HAP-1 (cell line): ENCODE measurements at regions not wholly inside any gene's neighbourhood (a gene's known extent, or its start where the extent isn't known, plus 50 kb on each side); places are given as distances from the start of the nearest gene placed in this dataset.

Experiments
- DNase-seq, 2 experiments: peaks; one replicate each; pipeline ENCODE4 v3.0.0-alpha.2; 2016 to 2020; ENCODE audit warnings: low spot score in 2 of 2
- H3K27me3 ChIP-seq: fragments of 250-450 bp; sonication (Bioruptor Pico); 2 replicates; pipeline ENCODE4 v1.5.1; 2020; ENCODE audit warnings: low read depth, mild to moderate bottlenecking, moderate library complexity
- H3K36me3 ChIP-seq: fragments of 250-450 bp; sonication (Bioruptor Pico); replicated peaks from 2 replicates; pipeline ENCODE4 v1.5.1; 2020; ENCODE audit warnings: mild to moderate bottlenecking
- H3K4me1 ChIP-seq: fragments of 250-450 bp; sonication (Bioruptor Pico); 2 replicates; pipeline ENCODE4 v1.5.1; 2020; ENCODE audit warnings: mild to moderate bottlenecking
- H3K4me3 ChIP-seq: fragments of 250-450 bp; sonication (Bioruptor Pico); 2 replicates; pipeline ENCODE4 v1.5.1; 2020; ENCODE audit warnings: mild to moderate bottlenecking, moderate library complexity
- H3K9me3 ChIP-seq: fragments of 250-450 bp; sonication (Bioruptor Pico); 2 replicates; pipeline ENCODE4 v1.5.1; 2020; ENCODE audit warnings: mild to moderate bottlenecking, moderate library complexity
- in situ Hi-C: fragments of 300-500 bp; cut with MboI; formaldehyde crosslinking; loops from 3 replicates; pipeline ENCODE4 v1.14.3; 2020; ENCODE audit warnings: low sequenced_read_pairs, inconsistent platforms, mixed read lengths

GRCh38 chr1:81424816-81425215, 375.9 kb upstream of the ADGRL2 start:
- Histone ChIP-seq H3K4me1 (no peaks in the 10 kb centered on the region), H3K9me3 (no peaks in the 10 kb centered on the region), H3K4me3 (no peak overlapping the region), H3K36me3 (no peaks in the 10 kb centered on the region), H3K27me3 (no peaks in the 10 kb centered on the region)
- no peak for DNase-seq
- in situ Hi-C loops = no loop called here

- in situ Hi-C loops = no loop called here
These were observed 376.7 kb upstream of the ADGRL2 start for GRCh38 chr1:81424061-81424460.

GRCh38 chr1:81420760-81421159, 380.0 kb upstream of the ADGRL2 start:
- no peaks in the 10 kb centered on the region for H3K27me3 ChIP-seq
- no peaks in the 10 kb centered on the region for H3K36me3 ChIP-seq
- DNase-seq = no peak
- H3K4me3 ChIP-seq = no peak overlapping the region
- no peaks in the 10 kb centered on the region for H3K4me1 ChIP-seq
- in situ Hi-C loops = no loop called here
- H3K9me3 ChIP-seq = no peaks in the 10 kb centered on the region

More at GRCh38 chr1:81424061-81424460, 376.7 kb upstream of the ADGRL2 start:
- no peaks in the 10 kb centered on the region for H3K4me1 ChIP-seq
- DNase-seq = no peak
- H3K4me3 ChIP-seq = no peak overlapping the region
- H3K9me3 ChIP-seq = no peaks in the 10 kb centered on the region
- no peaks in the 10 kb centered on the region for H3K27me3 ChIP-seq
- no peaks in the 10 kb centered on the region for H3K36me3 ChIP-seq

GRCh38 chr1:81414488-81415015, 386.2 kb upstream of the ADGRL2 start:
- Histone ChIP-seq H3K4me1 (peaks cover 11% of the 10 kb centered on the region), H3K4me3 (no peak overlapping the region), H3K9me3 (no peaks in the 10 kb centered on the region), H3K36me3 (no peaks in the 10 kb centered on the region), H3K27me3 (no peaks in the 10 kb centered on the region)
- peak; percentile 76 to 89 for DNase-seq
- in situ Hi-C loops = loop anchor here (10.0 kb wide), 1 partner anchor 130 kb away; no protein-coding TSS in a partner anchor

- Histone ChIP-seq H3K36me3 (no peaks in the 10 kb centered on the region), H3K9me3 (no peaks in the 10 kb centered on the region), H3K4me3 (no peak overlapping the region), H3K4me1 (peaks cover 21% of the 10 kb centered on the region), H3K27me3 (no peaks in the 10 kb centered on the region)
- in situ Hi-C loops = loop anchor here (10.0 kb wide), 1 partner anchor 132 kb away; no protein-coding TSS in a partner anchor
- no peak for DNase-seq
These were observed 387.8 kb upstream of the ADGRL2 start for GRCh38 chr1:81412954-81413353.

GRCh38 chr1:81410941-81411340, 389.8 kb upstream of the ADGRL2 start:
- H3K4me3 ChIP-seq = no peak overlapping the region
- peaks cover 36% of the 10 kb centered on the region for H3K4me1 ChIP-seq
- H3K36me3 ChIP-seq = no peaks in the 10 kb centered on the region
- no peaks in the 10 kb centered on the region for H3K9me3 ChIP-seq
- DNase-seq = no peak
- in situ Hi-C loops = loop anchor here (10.0 kb wide), 1 partner anchor 134 kb away; no protein-coding TSS in a partner anchor
- no peaks in the 10 kb centered on the region for H3K27me3 ChIP-seq

- Histone ChIP-seq H3K4me3 (no peak overlapping the region), H3K27me3 (no peaks in the 10 kb centered on the region), H3K36me3 (no peaks in the 10 kb centered on the region), H3K9me3 (no peaks in the 10 kb centered on the region), H3K4me1 (peaks cover 36% of the 10 kb centered on the region)
- DNase-seq = no peak
- in situ Hi-C loops = loop anchor here (10.0 kb wide), 1 partner anchor 134 kb away; no protein-coding TSS in a partner anchor
These were observed 390.4 kb upstream of the ADGRL2 start for GRCh38 chr1:81410351-81410750.

GRCh38 chr1:81409780-81410274, 390.9 kb upstream of the ADGRL2 start:
- Histone ChIP-seq H3K36me3 (no peaks in the 10 kb centered on the region), H3K9me3 (no peaks in the 10 kb centered on the region), H3K4me1 (peaks cover 35% of the 10 kb centered on the region), H3K27me3 (no peaks in the 10 kb centered on the region), H3K4me3 (no peak overlapping the region)
- in situ Hi-C loops = loop anchor here (10.0 kb wide), 1 partner anchor 135 kb away; no protein-coding TSS in a partner anchor
- DNase-seq = no peak

GRCh38 chr1:81409262-81409661, 391.5 kb upstream of the ADGRL2 start:
- H3K4me1 ChIP-seq = peaks cover 31% of the 10 kb centered on the region
- H3K9me3 ChIP-seq = no peaks in the 10 kb centered on the region; the same call in 1 of the 2 replicates
- no peaks in the 10 kb centered on the region for H3K27me3 ChIP-seq
- no peak for DNase-seq
- H3K4me3 ChIP-seq = no peak overlapping the region
- H3K36me3 ChIP-seq = no peaks in the 10 kb centered on the region
- in situ Hi-C loops = no loop called here

GRCh38 chr1:81408419-81408818, 392.3 kb upstream of the ADGRL2 start:
- Histone ChIP-seq H3K4me3 (no peak overlapping the region), H3K36me3 (no peaks in the 10 kb centered on the region), H3K4me1 (peaks cover 31% of the 10 kb centered on the region), H3K27me3 (no peaks in the 10 kb centered on the region), H3K9me3 (no peaks in the 10 kb centered on the region; the same call in 1 of the 2 replicates)
- DNase-seq = no peak
- in situ Hi-C loops = no loop called here

GRCh38 chr1:81407000-81407821, 393.5 kb upstream of the ADGRL2 start:
- in situ Hi-C loops = no loop called here
- Histone ChIP-seq H3K36me3 (no peaks in the 10 kb centered on the region), H3K27me3 (no peaks in the 10 kb centered on the region), H3K4me1 (peaks cover 31% of the 10 kb centered on the region), H3K9me3 (no peaks in the 10 kb centered on the region; the same call in 1 of the 2 replicates), H3K4me3 (no peak overlapping the region)
- peak in 1 of 2 experiments; percentile 58 for DNase-seq

- Histone ChIP-seq H3K27me3 (no peaks in the 10 kb centered on the region), H3K4me1 (peaks cover 31% of the 10 kb centered on the region), H3K36me3 (no peaks in the 10 kb centered on the region), H3K4me3 (no peak overlapping the region), H3K9me3 (no peaks in the 10 kb centered on the region; the same call in 1 of the 2 replicates)
- in situ Hi-C loops = no loop called here
- no peak for DNase-seq
These were observed 394.3 kb upstream of the ADGRL2 start for GRCh38 chr1:81406292-81406999.

- H3K27me3 ChIP-seq = no peaks in the 10 kb centered on the region
- H3K4me3 ChIP-seq = no peak overlapping the region
- H3K9me3 ChIP-seq = no peaks in the 10 kb centered on the region
- no peaks in the 10 kb centered on the region for H3K36me3 ChIP-seq
- in situ Hi-C loops = no loop called here
- DNase-seq = no peak
- peaks cover 7% of the 10 kb centered on the region; the same call in 1 of the 2 replicates for H3K4me1 ChIP-seq
These were observed 402.7 kb upstream of the ADGRL2 start for GRCh38 chr1:81398041-81398440.
